Mesenchymal stem cell (in vitro differentiated cells and primary cell): ENCODE measurements at regions not wholly inside any gene's neighbourhood (a gene's known extent, or its start where the extent isn't known, plus 50 kb on each side); places are given as distances from the start of the nearest gene placed in this dataset.

Experiments used
- DNase-seq: peaks from one replicate; pipeline ENCODE4 v3.0.0-alpha.2; 2013
- H2AFZ ChIP-seq: one replicate; pipeline ENCODE4 v1.6.1; 2013; ENCODE audit warnings: low read depth, mild to moderate bottlenecking, control low read depth, inconsistent platforms, low read length, moderate library complexity
- H2AK5ac ChIP-seq: 2 replicates; pipeline ENCODE4 v1.6.1; 2013; ENCODE audit warnings: low read length, moderate library complexity, mild to moderate bottlenecking, inconsistent platforms; ENCODE audit not compliant: severe bottlenecking
- H2BK120ac ChIP-seq: one replicate; pipeline ENCODE4 v1.6.1; 2013; ENCODE audit warnings: low read depth, mild to moderate bottlenecking, inconsistent platforms, low read length, moderate library complexity
- H2BK12ac ChIP-seq, 2 experiments: one replicate each; pipeline ENCODE4 v1.6.1; 2013; ENCODE audit warnings: inconsistent platforms in 2 of 2, low read length in 2 of 2, mild to moderate bottlenecking in 2 of 2, moderate library complexity in 2 of 2, control low read depth in 1 of 2
- H2BK15ac ChIP-seq: one replicate; pipeline ENCODE4 v1.6.1; 2013; ENCODE audit warnings: mild to moderate bottlenecking, low read depth, inconsistent platforms; ENCODE audit not compliant: poor library complexity, severe bottlenecking
- H2BK5ac ChIP-seq: 2 replicates; pipeline ENCODE4 v1.6.1; 2013; ENCODE audit warnings: low read depth, mild to moderate bottlenecking, low read length, control low read depth, inconsistent platforms; ENCODE audit not compliant: poor library complexity, severe bottlenecking
- H3K14ac ChIP-seq, 2 experiments: one replicate each; pipeline ENCODE4 v1.6.1; 2013; ENCODE audit warnings: inconsistent platforms in 2 of 2, low read length in 2 of 2, control low read depth in 1 of 2, mild to moderate bottlenecking in 1 of 2, moderate library complexity in 1 of 2
- H3K18ac ChIP-seq, 2 experiments: one replicate each; pipeline ENCODE4 v1.6.1; 2013; ENCODE audit warnings: inconsistent platforms in 2 of 2, low read length in 2 of 2, control low read depth in 1 of 2, low read depth in 1 of 2, mild to moderate bottlenecking in 1 of 2
- H3K23ac ChIP-seq, 2 experiments: one replicate each; pipeline ENCODE4 v1.6.1; 2013; ENCODE audit warnings: inconsistent platforms in 2 of 2, low read length in 2 of 2, mild to moderate bottlenecking in 2 of 2, moderate library complexity in 2 of 2, control low read depth in 1 of 2
- H3K27ac ChIP-seq: 2 replicates; pipeline ENCODE4 v1.5.1; 2013; ENCODE audit warnings: mild to moderate bottlenecking, moderate library complexity, low read length, control low read depth, inconsistent platforms; ENCODE audit not compliant: poor library complexity, severe bottlenecking
- H3K27me3 ChIP-seq, 2 experiments: 2 replicates each; pipeline versions ENCODE4 v1.6.1 to v1.7.0; 2013; ENCODE audit warnings: low read length in 2 of 2, mild to moderate bottlenecking in 2 of 2, moderate library complexity in 2 of 2, control low read depth in 1 of 2, inconsistent platforms in 1 of 2; ENCODE audit not compliant: control insufficient read depth in 1 of 2, insufficient read depth in 1 of 2
- H3K36me3 ChIP-seq, 2 experiments: 2 replicates each; pipeline versions ENCODE4 v1.6.1 to v1.7.0; 2013; ENCODE audit warnings: low read length in 2 of 2, control low read depth in 1 of 2, inconsistent platforms in 1 of 2, low read depth in 1 of 2, mild to moderate bottlenecking in 1 of 2; ENCODE audit not compliant: insufficient read depth in 2 of 2, control insufficient read depth in 1 of 2
- H3K4ac ChIP-seq, 2 experiments: one replicate each; pipeline ENCODE4 v1.6.1; 2013; ENCODE audit warnings: inconsistent platforms in 2 of 2, low read length in 2 of 2, mild to moderate bottlenecking in 2 of 2, moderate library complexity in 2 of 2, control low read depth in 1 of 2, low read depth in 1 of 2
- H3K4me1 ChIP-seq: 2 replicates; pipeline ENCODE4 v1.6.1; 2013; ENCODE audit warnings: low read depth, low read length, control low read depth; ENCODE audit not compliant: control insufficient read depth, insufficient read depth
- H3K4me2 ChIP-seq: 2 replicates; pipeline ENCODE4 v1.6.1; 2013; ENCODE audit warnings: low read length, mild to moderate bottlenecking, inconsistent platforms; ENCODE audit not compliant: poor library complexity, severe bottlenecking
- H3K4me3 ChIP-seq, 2 experiments: 2 replicates each; pipeline versions ENCODE4 v1.5.1 to v1.7.0; 2013; ENCODE audit warnings: low read length in 2 of 2, mild to moderate bottlenecking in 2 of 2, control low read depth in 1 of 2, low read depth in 1 of 2; ENCODE audit not compliant: insufficient read depth in 1 of 2
- H3K79me1 ChIP-seq: replicated peaks from 2 replicates; pipeline ENCODE4 v1.6.1; 2013; ENCODE audit warnings: mild to moderate bottlenecking, control low read depth, low read length, inconsistent platforms; ENCODE audit not compliant: poor library complexity, severe bottlenecking
- H3K9ac ChIP-seq: 2 replicates; pipeline ENCODE4 v1.7.0; 2013; ENCODE audit warnings: mild to moderate bottlenecking, low read length, moderate library complexity
- H3K9me3 ChIP-seq: 2 replicates; pipeline ENCODE4 v1.7.0; 2013; ENCODE audit warnings: mild to moderate bottlenecking, low read length; ENCODE audit not compliant: control insufficient read depth
- H4K8ac ChIP-seq: one replicate; pipeline ENCODE4 v1.6.1; 2013; ENCODE audit warnings: inconsistent platforms, mild to moderate bottlenecking, low read length, moderate library complexity
- H4K91ac ChIP-seq: one replicate; pipeline ENCODE4 v1.6.1; 2013; ENCODE audit warnings: mild to moderate bottlenecking, low read length, inconsistent platforms
- WGBS: methylation state at CpG from one replicate; pipeline ENCODE4 v1.1.7; 2013; ENCODE audit warnings: mixed read lengths; 5-methylcytosine and 5-hydroxymethylcytosine counted together

DNA sequence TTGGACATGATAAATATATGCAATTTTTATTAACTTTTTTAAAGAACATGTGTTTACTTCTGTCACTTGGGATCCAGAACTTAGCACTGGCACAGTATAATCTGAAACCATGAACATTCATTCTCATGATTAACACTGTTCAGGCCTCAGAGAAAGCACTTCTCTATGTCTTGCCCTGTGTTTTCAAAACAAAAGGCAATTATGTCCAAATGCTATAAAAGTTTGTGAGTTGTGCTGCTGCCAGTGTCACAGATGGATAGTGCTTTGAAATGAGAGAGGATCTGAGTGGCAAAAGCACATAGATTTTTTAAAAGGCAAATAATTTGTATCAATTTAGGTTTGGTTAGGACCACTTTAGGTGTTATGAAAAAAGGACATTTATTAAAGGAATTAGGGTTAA is 470.5 kb upstream of the FAM98A start:
- H3K14ac ChIP-seq, result no peak overlapping the region
- no peak overlapping the region for H2AK5ac ChIP-seq
- no peak overlapping the region for H3K4ac ChIP-seq
- no peaks in the 10 kb centered on the region for H3K79me1 ChIP-seq
- H3K4me1 ChIP-seq, result no peaks in the 10 kb centered on the region
- H2AFZ ChIP-seq, result no peak overlapping the region
- no peaks in the 10 kb centered on the region for H3K27me3 ChIP-seq
- no peak overlapping the region for H2BK15ac ChIP-seq
- H3K36me3 ChIP-seq, result no peaks in the 10 kb centered on the region
- no peak overlapping the region for H2BK12ac ChIP-seq
- H2BK5ac ChIP-seq, result no peak overlapping the region
- H3K18ac ChIP-seq, result no peak overlapping the region
- H3K27ac ChIP-seq, result no peak overlapping the region
- H4K8ac ChIP-seq, result no peak overlapping the region
- no peak overlapping the region for H3K23ac ChIP-seq
- H2BK120ac ChIP-seq, result no peak overlapping the region
- H4K91ac ChIP-seq, result no peak overlapping the region
- no peak for DNase-seq
- no peak overlapping the region for H3K4me3 ChIP-seq
- no peaks in the 10 kb centered on the region for H3K9me3 ChIP-seq
- H3K9ac ChIP-seq, result no peak overlapping the region
- no peak overlapping the region for H3K4me2 ChIP-seq

DNA sequence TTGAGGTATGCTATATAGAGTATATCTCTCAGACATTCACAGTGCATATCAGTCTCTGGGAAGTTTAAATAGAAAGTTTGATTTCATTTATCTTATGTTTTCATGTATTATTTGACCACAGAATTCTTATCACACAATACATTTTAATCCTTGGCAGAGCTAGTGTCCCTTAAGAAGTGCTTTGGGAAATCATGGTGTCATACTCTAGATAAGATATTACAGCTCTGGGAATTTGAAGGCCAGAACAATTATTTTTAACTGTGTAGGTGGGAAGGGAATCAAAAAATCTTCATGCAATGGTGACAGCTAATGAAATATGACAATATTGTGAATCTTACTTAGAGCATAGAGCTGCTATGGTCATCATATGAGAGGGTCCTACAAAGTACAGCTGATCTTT is 451.3 kb upstream of the FAM98A start:
- Histone ChIP-seq H4K8ac (no peak overlapping the region), H3K27me3 (no peaks in the 10 kb centered on the region), H3K4me3 (no peak overlapping the region), H2BK120ac (no peak overlapping the region), H2AFZ (no peak overlapping the region), H3K18ac (no peak overlapping the region), H3K9ac (no peak overlapping the region), H3K4me1 (no peaks in the 10 kb centered on the region), H3K23ac (no peak overlapping the region), H2BK15ac (no peak overlapping the region), H2AK5ac (no peak overlapping the region), H2BK12ac (no peak overlapping the region), H3K9me3 (no peaks in the 10 kb centered on the region), H3K4me2 (no peak overlapping the region), H3K36me3 (no peaks in the 10 kb centered on the region), H3K4ac (no peak overlapping the region), H2BK5ac (no peak overlapping the region), H3K14ac (no peak overlapping the region), H3K79me1 (no peaks in the 10 kb centered on the region), H3K27ac (no peak overlapping the region), H4K91ac (no peak overlapping the region)
- DNase-seq, result no peak

DNA sequence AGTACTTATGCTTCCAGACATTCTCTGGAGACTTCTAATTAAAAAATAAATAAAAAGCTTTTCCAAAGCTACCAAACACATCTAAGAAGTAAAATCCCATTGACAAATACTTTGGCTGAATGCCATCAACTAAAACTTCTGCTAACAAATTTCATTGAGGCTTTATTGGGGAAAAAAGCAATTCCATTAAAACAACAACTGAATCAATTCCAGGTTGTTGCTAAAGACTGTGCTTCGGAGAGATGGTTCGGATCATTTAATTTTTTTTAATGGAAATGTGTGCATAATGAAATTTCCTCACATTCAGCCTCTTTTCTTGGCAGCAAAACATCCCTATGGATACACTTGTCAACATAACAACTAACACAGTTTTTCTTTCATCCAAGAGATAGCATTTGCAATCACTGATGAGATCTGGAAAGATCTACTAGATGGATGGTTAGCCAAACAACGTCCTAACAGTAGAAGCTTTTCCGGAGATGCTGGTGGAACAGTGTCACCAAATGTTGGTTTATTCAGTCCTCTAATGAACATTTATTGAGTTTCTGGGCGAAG is 446.1 kb upstream of the FAM98A start:
- Histone ChIP-seq H4K8ac (no peak overlapping the region), H2BK15ac (no peak overlapping the region), H3K4ac (no peak overlapping the region), H3K4me2 (no peak overlapping the region), H2BK120ac (no peak overlapping the region), H3K27ac (no peak overlapping the region), H3K9ac (no peak overlapping the region), H3K9me3 (no peaks in the 10 kb centered on the region), H2BK5ac (no peak overlapping the region), H3K18ac (no peak overlapping the region), H2AK5ac (no peak overlapping the region), H3K27me3 (no peaks in the 10 kb centered on the region), H2AFZ (no peak overlapping the region), H3K36me3 (no peaks in the 10 kb centered on the region), H3K4me1 (no peaks in the 10 kb centered on the region), H3K4me3 (no peak overlapping the region), H3K23ac (no peak overlapping the region), H3K79me1 (no peaks in the 10 kb centered on the region), H2BK12ac (no peak overlapping the region), H3K14ac (no peak overlapping the region), H4K91ac (no peak overlapping the region)
- WGBS, result 83% methylated on average over 3 of the region's 5 CpGs
- DNase-seq, result no peak

DNA sequence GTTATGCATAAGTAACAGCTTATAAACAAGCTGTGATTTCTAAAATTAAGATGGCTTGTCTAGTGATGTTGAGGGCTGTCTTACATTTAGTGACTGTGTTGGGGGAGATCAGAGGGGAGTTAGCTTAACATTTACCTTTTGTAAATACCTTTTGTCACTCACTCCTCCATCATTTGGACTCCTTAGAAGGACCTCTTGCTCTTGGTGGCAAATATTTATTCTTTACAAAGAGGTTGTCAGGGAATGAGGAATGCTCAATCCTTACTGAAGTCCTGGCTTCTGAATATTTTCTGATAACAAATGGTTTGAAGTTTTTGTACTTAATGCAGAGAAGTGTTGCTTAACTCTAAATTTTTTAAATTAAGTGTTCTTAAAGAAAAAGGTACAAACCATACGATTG is 438.8 kb upstream of the FAM98A start:
- no peak overlapping the region for H2AK5ac ChIP-seq

More for the DNA sequence above, 438.8 kb upstream of the FAM98A start:
- no peaks in the 10 kb centered on the region for H3K27me3 ChIP-seq
- no peak overlapping the region for H3K9ac ChIP-seq
- no peak overlapping the region for H3K4ac ChIP-seq
- H3K23ac ChIP-seq, result no peak overlapping the region
- no peak overlapping the region for H2AFZ ChIP-seq
- H2BK120ac ChIP-seq, result no peak overlapping the region
- no peak overlapping the region for H3K14ac ChIP-seq
- H2BK15ac ChIP-seq, result no peak overlapping the region
- H3K4me2 ChIP-seq, result no peak overlapping the region
- H3K4me1 ChIP-seq, result no peaks in the 10 kb centered on the region
- no peak overlapping the region for H2BK12ac ChIP-seq
- H4K8ac ChIP-seq, result no peak overlapping the region
- no peak overlapping the region for H3K18ac ChIP-seq
- no peaks in the 10 kb centered on the region for H3K79me1 ChIP-seq
- H3K27ac ChIP-seq, result no peak overlapping the region
- no peak overlapping the region for H2BK5ac ChIP-seq
- no peaks in the 10 kb centered on the region for H3K36me3 ChIP-seq
- WGBS, result no CpG with 5 or more reads among the region's 1 CpG
- no peak overlapping the region for H3K4me3 ChIP-seq
- H4K91ac ChIP-seq, result no peak overlapping the region
- no peak for DNase-seq
- no peaks in the 10 kb centered on the region for H3K9me3 ChIP-seq
